Left cardiac atrium (tissue), 4 donors: ENCODE measurements at regions not wholly inside any gene's neighbourhood (a gene's known extent, or its start where the extent isn't known, plus 50 kb on each side); places are given as distances from the start of the nearest gene placed in this dataset.
"Not testable (repeated sequence)": the region's sequence is repeated elsewhere in the genome, so short reads cannot be mapped to it uniquely, and the experiment has no call there.

Experiments used
- ATAC-seq, 2 donors: fragments of 200-7000 bp; cut with Tn5 transposase; one replicate each; pipeline ENCODE4 v1.9.1; 2020; ENCODE audit warnings: mild to moderate bottlenecking in 2 of 2, moderate library complexity in 2 of 2
- DNase-seq: peaks from one replicate; pipeline ENCODE4 v3.0.0-alpha.2; 2020
- intact Hi-C, 2 donors: fragments of 100-400 bp; cut with DNase I; formaldehyde crosslinking; loops; one replicate each; pipeline versions ENCODE4 v1.14.1 to v1.15.1; 2022 to 2023
- donor health status: DM: no; HTN: yes; CAD: no.
- donor health status: DM: no; HTN: yes; CAD: no; lungs with severe emphysema.
- donor health status: DM: yes; HTN: yes; CAD: no.
- donor health status: Dilated cardiomyopathy.

GRCh38 chr22:33149611-33150010 lies 91.4 kb upstream of the SYN3 start:
- intact Hi-C loops: no loop called here
- ATAC-seq: no peak

GRCh38 chr22:33144721-33145120 lies 86.5 kb upstream of the SYN3 start:
- intact Hi-C loops: no loop called here
- DNase-seq (no peak), ATAC-seq (no peak)

More at GRCh38 chr22:33149611-33150010, 91.4 kb upstream of the SYN3 start:
- DNase-seq: no peak

GRCh38 chr22:33142282-33143055 lies 84.3 kb upstream of the SYN3 start:
- no peak for DNase-seq
- no peak for ATAC-seq
- intact Hi-C loops: no loop called here

GRCh38 chr22:33139937-33140336 lies 81.8 kb upstream of the SYN3 start:
- intact Hi-C loops: no loop called here
- ATAC-seq (no peak), DNase-seq (no peak)

GRCh38 chr22:33138333-33138732 lies 80.2 kb upstream of the SYN3 start:
- DNase-seq, ATAC-seq, intact Hi-C loops: not testable (repeated sequence)

- DNase-seq (no peak), ATAC-seq (no peak)
- intact Hi-C loops: no loop called here
These were observed 72.3 kb upstream of the SYN3 start for GRCh38 chr22:33130473-33130872.

- ATAC-seq (no peak), DNase-seq (no peak)
- intact Hi-C loops: no loop called here
These were observed 71.4 kb upstream of the SYN3 start for GRCh38 chr22:33129621-33130020.

- ATAC-seq (peak in 1 of 2 donors; percentile 37), DNase-seq (no peak)
- intact Hi-C loops: loop anchor here in 1 of 2 donors (2.0 kb wide), 1 partner anchor 108 kb away; no protein-coding TSS in a partner anchor
These were observed 68.7 kb upstream of the SYN3 start for GRCh38 chr22:33126881-33127280.

GRCh38 chr22:33124471-33124870 lies 66.3 kb upstream of the SYN3 start:
- DNase-seq (no peak), ATAC-seq (peak in 1 of 2 donors; percentile 42)
- intact Hi-C loops: no loop called here

- intact Hi-C loops, ATAC-seq, DNase-seq: not testable (repeated sequence)
These were observed 64.3 kb upstream of the SYN3 start for GRCh38 chr22:33122439-33122838.

GRCh38 chr22:33119044-33119443 lies 60.9 kb upstream of the SYN3 start:
- no peak for ATAC-seq
- intact Hi-C loops: no loop called here
- no peak for DNase-seq

GRCh38 chr22:33117821-33118220 lies 59.6 kb upstream of the SYN3 start:
- intact Hi-C loops: no loop called here
- DNase-seq (no peak), ATAC-seq (no peak)

GRCh38 chr22:33116841-33117547 lies 58.8 kb upstream of the SYN3 start:
- intact Hi-C loops: no loop called here
- ATAC-seq: no peak

GRCh38 chr22:33114565-33114964 lies 56.4 kb upstream of the SYN3 start:
- intact Hi-C loops: no loop called here
- ATAC-seq (no peak), DNase-seq (no peak)

More at GRCh38 chr22:33116841-33117547, 58.8 kb upstream of the SYN3 start:
- DNase-seq: no peak

GRCh38 chr22:33112580-33112979 lies 54.4 kb upstream of the SYN3 start:
- intact Hi-C loops: no loop called here
- DNase-seq (no peak), ATAC-seq (no peak)

GRCh38 chr22:33111491-33111890 lies 53.3 kb upstream of the SYN3 start:
- intact Hi-C loops: no loop called here
- no peak for ATAC-seq
- no peak for DNase-seq

- ATAC-seq (peak in 1 of 2 donors; percentile 17), DNase-seq (no peak)
- intact Hi-C loops: no loop called here
These were observed 52.5 kb upstream of the SYN3 start for GRCh38 chr22:33110562-33111163.

GRCh38 chr22:33109514-33110430 lies 51.6 kb upstream of the SYN3 start:
- DNase-seq (no peak), ATAC-seq (no peak)
- intact Hi-C loops: no loop called here

- no peak for ATAC-seq
- intact Hi-C loops: no loop called here
- no peak for DNase-seq
These were observed 49.9 kb upstream of the SYN3 start for GRCh38 chr22:33108037-33108436.
